ENCODE measurements at regions not wholly inside any gene's neighbourhood (a gene's known extent, or its start where the extent isn't known, plus 50 kb on each side); places are given as distances from the start of the nearest gene placed in this dataset.

DNA sequence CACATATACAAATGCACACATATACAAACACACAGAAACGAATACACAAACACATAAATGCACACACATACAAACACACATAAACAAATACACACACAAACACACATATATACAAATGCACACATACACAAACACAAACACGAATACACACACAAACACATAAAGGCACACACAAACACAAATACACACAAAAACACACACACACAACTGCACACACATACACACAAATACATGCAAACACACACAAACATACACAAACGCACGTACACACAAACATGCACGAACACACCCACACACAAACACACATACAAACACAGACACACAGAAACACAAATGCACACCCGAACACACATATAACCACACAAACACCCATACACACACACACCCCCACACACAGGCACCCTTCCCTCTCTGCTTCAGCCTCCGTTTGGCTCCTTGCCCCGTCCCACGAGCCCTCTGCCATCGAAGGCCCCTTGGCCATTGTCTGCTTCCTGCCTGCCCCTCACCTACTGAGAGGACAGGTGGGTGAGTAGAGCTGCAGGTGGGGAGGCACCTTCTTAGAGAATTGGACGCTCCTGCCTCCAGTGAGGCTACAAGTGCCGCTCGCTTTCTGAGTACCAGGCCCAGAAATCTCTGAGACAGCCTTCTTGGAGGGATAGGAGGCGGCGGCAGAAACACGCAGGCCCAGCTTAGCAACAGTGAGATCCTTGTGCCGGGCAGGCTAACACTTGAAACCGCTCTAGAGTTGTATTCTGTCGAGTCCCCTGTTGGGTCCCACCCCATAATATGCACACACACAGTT is 331.2 kb downstream of the FOXL1 start:
- H3K4me3 ChIP-seq = no peak overlapping the region
- H4K20me1 ChIP-seq (ENCODE audit: control insufficient read depth, insufficient read depth) = no peaks in the 10 kb centered on the region
- no peak overlapping the region for H3K9ac ChIP-seq (ENCODE audit: control insufficient read depth, insufficient read depth, low read length)
- DNase-seq (ENCODE audit: low read depth, low spot score) = no peak
- 52% methylated on average over 19 of the region's 19 CpGs for WGBS (ENCODE audit: insufficient coverage, insufficient replicate concordance, low lambda C conversion rate, missing lambda C conversion rate)
- H2AFZ ChIP-seq (ENCODE audit: control insufficient read depth, low read depth, low read length) = no peak overlapping the region
- no peaks in the 10 kb centered on the region for H3K9me3 ChIP-seq (replicated peaks; ENCODE audit: control insufficient read depth, insufficient read depth, low read length)
- no peaks in the 10 kb centered on the region for H3K79me2 ChIP-seq (ENCODE audit: control insufficient read depth, insufficient read depth, low read length)
- SMC1A ChIA-PET (ENCODE audit: uncharacterized antibody, unreplicated experiment) = no interaction called here
- H3K4me2 ChIP-seq (ENCODE audit: control insufficient read depth, insufficient read depth) = no peak overlapping the region
- H3K36me3 ChIP-seq (ENCODE audit: control insufficient read depth in 2 of 2, insufficient read depth in 2 of 2, low read length in 1 of 2) = no peaks in the 10 kb centered on the region
- no peaks in the 10 kb centered on the region for H3K27me3 ChIP-seq (replicated peaks in 1 of 2; ENCODE audit: control insufficient read depth in 2 of 2, insufficient read depth in 2 of 2, low read length in 1 of 2)
- BruUV-seq (replicated peaks) = no TSS peak
- H3K4me1 ChIP-seq (ENCODE audit: control insufficient read depth, insufficient read depth, low read length) = no peaks in the 10 kb centered on the region
- POLR2A ChIA-PET = no interaction called here
- CTCF ChIA-PET = no interaction called here
- in situ Hi-C loops (cut with MboI) (no loop called here), intact Hi-C loops (cut with micrococcal nuclease; ENCODE audit: unreplicated experiment) (no loop called here)
- H3K27ac ChIP-seq (ENCODE audit: control insufficient read depth, insufficient read depth) = no peak overlapping the region
- FAIRE-seq = no peak
- no peak; the same call in 2 of the 3 replicates for ATAC-seq
- RAD21 ChIA-PET (ENCODE audit: unreplicated experiment) = no interaction called here
- TF ChIP-seq ZNF622 (IDR thresholded peaks at IDR 0.05) (no peak), NBN (IDR thresholded peaks at IDR 0.05) (no peak), GATAD2B (conservative IDR thresholded peaks at IDR 0.05; ENCODE audit: low read depth) (no peak), TCF3 (IDR thresholded peaks at IDR 0.05; ENCODE audit: borderline replicate concordance, insufficient read depth, low read depth, low read length) (no peak), NFYB (IDR thresholded peaks at IDR 0.05; ENCODE audit: insufficient read depth, low read depth, low read length) (no peak), SRF (IDR thresholded peaks at IDR 0.05; ENCODE audit: low read depth in 2 of 2, low read length in 2 of 2) (no peak), MEF2B (IDR thresholded peaks at IDR 0.05; ENCODE audit: partially characterized antibody, poor library complexity, severe bottlenecking) (no peak), SREBF1 (IDR thresholded peaks at IDR 0.05; ENCODE audit: low read length) (no peak)
- TF ChIP-seq, protein P1, sequence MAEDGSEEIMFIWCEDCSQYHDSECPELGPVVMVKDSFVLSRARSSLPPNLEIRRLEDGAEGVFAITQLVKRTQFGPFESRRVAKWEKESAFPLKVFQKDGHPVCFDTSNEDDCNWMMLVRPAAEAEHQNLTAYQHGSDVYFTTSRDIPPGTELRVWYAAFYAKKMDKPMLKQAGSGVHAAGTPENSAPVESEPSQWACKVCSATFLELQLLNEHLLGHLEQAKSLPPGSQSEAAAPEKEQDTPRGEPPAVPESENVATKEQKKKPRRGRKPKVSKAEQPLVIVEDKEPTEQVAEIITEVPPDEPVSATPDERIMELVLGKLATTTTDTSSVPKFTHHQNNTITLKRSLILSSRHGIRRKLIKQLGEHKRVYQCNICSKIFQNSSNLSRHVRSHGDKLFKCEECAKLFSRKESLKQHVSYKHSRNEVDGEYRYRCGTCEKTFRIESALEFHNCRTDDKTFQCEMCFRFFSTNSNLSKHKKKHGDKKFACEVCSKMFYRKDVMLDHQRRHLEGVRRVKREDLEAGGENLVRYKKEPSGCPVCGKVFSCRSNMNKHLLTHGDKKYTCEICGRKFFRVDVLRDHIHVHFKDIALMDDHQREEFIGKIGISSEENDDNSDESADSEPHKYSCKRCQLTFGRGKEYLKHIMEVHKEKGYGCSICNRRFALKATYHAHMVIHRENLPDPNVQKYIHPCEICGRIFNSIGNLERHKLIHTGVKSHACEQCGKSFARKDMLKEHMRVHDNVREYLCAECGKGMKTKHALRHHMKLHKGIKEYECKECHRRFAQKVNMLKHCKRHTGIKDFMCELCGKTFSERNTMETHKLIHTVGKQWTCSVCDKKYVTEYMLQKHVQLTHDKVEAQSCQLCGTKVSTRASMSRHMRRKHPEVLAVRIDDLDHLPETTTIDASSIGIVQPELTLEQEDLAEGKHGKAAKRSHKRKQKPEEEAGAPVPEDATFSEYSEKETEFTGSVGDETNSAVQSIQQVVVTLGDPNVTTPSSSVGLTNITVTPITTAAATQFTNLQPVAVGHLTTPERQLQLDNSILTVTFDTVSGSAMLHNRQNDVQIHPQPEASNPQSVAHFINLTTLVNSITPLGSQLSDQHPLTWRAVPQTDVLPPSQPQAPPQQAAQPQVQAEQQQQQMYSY (CRISPR knock-in tag; IDR thresholded peaks at IDR 0.05) = no peak
- TF ChIP-seq, protein P2, sequence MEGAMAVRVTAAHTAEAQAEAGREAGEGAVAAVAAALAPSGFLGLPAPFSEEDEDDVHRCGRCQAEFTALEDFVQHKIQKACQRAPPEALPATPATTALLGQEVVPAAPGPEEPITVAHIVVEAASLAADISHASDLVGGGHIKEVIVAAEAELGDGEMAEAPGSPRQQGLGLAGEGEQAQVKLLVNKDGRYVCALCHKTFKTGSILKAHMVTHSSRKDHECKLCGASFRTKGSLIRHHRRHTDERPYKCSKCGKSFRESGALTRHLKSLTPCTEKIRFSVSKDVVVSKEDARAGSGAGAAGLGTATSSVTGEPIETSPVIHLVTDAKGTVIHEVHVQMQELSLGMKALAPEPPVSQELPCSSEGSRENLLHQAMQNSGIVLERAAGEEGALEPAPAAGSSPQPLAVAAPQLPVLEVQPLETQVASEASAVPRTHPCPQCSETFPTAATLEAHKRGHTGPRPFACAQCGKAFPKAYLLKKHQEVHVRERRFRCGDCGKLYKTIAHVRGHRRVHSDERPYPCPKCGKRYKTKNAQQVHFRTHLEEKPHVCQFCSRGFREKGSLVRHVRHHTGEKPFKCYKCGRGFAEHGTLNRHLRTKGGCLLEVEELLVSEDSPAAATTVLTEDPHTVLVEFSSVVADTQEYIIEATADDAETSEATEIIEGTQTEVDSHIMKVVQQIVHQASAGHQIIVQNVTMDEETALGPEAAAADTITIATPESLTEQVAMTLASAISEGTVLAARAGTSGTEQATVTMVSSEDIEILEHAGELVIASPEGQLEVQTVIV (IDR thresholded peaks at IDR 0.05; ENCODE audit: borderline replicate concordance, partially characterized antibody) = no peak
- TF ChIP-seq, protein P3, sequence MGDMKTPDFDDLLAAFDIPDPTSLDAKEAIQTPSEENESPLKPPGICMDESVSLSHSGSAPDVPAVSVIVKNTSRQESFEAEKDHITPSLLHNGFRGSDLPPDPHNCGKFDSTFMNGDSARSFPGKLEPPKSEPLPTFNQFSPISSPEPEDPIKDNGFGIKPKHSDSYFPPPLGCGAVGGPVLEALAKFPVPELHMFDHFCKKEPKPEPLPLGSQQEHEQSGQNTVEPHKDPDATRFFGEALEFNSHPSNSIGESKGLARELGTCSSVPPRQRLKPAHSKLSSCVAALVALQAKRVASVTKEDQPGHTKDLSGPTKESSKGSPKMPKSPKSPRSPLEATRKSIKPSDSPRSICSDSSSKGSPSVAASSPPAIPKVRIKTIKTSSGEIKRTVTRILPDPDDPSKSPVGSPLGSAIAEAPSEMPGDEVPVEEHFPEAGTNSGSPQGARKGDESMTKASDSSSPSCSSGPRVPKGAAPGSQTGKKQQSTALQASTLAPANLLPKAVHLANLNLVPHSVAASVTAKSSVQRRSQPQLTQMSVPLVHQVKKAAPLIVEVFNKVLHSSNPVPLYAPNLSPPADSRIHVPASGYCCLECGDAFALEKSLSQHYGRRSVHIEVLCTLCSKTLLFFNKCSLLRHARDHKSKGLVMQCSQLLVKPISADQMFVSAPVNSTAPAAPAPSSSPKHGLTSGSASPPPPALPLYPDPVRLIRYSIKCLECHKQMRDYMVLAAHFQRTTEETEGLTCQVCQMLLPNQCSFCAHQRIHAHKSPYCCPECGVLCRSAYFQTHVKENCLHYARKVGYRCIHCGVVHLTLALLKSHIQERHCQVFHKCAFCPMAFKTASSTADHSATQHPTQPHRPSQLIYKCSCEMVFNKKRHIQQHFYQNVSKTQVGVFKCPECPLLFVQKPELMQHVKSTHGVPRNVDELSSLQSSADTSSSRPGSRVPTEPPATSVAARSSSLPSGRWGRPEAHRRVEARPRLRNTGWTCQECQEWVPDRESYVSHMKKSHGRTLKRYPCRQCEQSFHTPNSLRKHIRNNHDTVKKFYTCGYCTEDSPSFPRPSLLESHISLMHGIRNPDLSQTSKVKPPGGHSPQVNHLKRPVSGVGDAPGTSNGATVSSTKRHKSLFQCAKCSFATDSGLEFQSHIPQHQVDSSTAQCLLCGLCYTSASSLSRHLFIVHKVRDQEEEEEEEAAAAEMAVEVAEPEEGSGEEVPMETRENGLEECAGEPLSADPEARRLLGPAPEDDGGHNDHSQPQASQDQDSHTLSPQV (IDR thresholded peaks at IDR 0.05) = no peak
